ENCODE measurements at regions not wholly inside any gene's neighbourhood (a gene's known extent, or its start where the extent isn't known, plus 50 kb on each side); places are given as distances from the start of the nearest gene placed in this dataset.

DNA sequence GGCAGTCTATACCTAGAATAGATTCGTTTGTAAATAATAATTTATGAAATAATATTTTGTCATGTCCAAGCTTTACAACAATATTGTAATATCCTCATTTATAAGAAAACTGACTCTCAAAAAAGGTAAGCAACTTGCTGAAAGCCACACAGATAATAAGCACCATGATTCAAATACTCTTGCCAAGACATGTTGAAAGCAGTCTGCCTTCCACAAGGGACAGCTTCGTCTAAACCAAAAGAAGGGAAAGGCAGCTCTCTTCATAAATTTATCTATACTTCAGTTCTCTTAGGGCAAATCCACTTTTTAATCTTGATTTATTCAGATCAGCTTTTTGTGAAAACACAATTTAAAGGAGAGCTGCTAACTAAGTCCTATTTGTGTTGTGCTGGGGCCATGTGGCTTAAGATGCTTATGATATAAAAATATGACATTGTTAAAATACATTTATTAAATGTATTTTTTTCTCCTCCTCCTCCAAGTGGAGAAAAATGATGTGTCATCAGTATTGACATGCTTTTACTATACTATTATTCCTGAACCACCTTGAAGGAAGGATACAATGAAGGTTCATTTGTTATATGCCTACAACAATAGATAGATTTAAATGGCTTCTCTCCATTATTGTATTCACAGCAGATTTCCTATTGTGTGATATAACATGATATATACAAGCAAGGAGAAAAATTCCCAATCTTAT lies 737.0 kb downstream of the HDGFL1 start:
- WGBS (ENCODE audit: insufficient coverage, low coverage, low lambda C conversion rate, missing lambda C conversion rate): 67% methylated on average over 2 of the region's 2 CpGs
- H3K36me3 ChIP-seq: no peaks in the 10 kb centered on the region

DNA sequence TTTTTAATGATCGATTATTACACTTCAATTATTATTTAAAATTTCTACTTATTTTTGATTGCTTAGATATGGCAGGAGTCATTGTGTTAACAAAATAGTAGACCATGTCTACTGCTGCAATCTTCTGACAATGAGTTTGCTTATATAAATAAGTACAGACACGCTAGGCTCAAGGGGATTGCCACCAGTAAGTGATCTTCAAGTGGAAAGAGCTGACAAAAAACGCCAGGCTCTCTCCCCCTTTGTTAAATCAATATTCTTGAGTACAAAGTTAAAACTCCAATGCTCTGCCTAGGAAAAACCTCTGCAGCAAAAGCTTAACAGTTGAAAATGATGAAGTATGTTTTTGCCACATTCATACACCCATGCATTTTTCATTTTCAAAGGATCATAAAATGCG lies 738.1 kb downstream of the HDGFL1 start:
- TF ChIP-seq POLR2A (IDR thresholded peaks at IDR 0.05): no peak
- TF ChIP-seq, protein P1, sequence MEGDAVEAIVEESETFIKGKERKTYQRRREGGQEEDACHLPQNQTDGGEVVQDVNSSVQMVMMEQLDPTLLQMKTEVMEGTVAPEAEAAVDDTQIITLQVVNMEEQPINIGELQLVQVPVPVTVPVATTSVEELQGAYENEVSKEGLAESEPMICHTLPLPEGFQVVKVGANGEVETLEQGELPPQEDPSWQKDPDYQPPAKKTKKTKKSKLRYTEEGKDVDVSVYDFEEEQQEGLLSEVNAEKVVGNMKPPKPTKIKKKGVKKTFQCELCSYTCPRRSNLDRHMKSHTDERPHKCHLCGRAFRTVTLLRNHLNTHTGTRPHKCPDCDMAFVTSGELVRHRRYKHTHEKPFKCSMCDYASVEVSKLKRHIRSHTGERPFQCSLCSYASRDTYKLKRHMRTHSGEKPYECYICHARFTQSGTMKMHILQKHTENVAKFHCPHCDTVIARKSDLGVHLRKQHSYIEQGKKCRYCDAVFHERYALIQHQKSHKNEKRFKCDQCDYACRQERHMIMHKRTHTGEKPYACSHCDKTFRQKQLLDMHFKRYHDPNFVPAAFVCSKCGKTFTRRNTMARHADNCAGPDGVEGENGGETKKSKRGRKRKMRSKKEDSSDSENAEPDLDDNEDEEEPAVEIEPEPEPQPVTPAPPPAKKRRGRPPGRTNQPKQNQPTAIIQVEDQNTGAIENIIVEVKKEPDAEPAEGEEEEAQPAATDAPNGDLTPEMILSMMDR (IDR thresholded peaks at IDR 0.05): no peak
- DNase-seq (no peak), ATAC-seq (no peak)
- Histone ChIP-seq H3K9me3 (no peaks in the 10 kb centered on the region), H3K27me3 (no peaks in the 10 kb centered on the region), H3K4me1 (peaks cover 0 to 14% (median 0%) of the 10 kb centered on the region in 4 donors), H3K36me3 (no peaks in the 10 kb centered on the region), H3K4me3 (no peak overlapping the region), H3K27ac (no peak overlapping the region)
- WGBS (ENCODE audit: insufficient coverage, low coverage, low lambda C conversion rate, missing lambda C conversion rate): 52% methylated on average over 4 of the region's 4 CpGs
- intact Hi-C loops (cut with DNase I): no loop called here

More for the DNA sequence above, 737.0 kb downstream of the HDGFL1 start:
- Histone ChIP-seq H3K27ac (no peak overlapping the region), H3K4me1 (peaks cover 0 to 14% (median 0%) of the 10 kb centered on the region in 4 donors), H3K4me3 (no peak overlapping the region), H3K9me3 (no peaks in the 10 kb centered on the region), H3K27me3 (no peaks in the 10 kb centered on the region)
- TF ChIP-seq, protein P1 (IDR thresholded peaks at IDR 0.05): no peak
- TF ChIP-seq POLR2A (IDR thresholded peaks at IDR 0.05): no peak
- intact Hi-C loops (cut with DNase I): no loop called here
- no peak for DNase-seq
- no peak for ATAC-seq

- Histone ChIP-seq H3K9me3 (no peaks in the 10 kb centered on the region), H3K27me3 (no peaks in the 10 kb centered on the region), H3K36me3 (no peaks in the 10 kb centered on the region), H3K4me1 (peaks cover 0 to 14% (median 0%) of the 10 kb centered on the region in 4 donors), H3K27ac (no peak overlapping the region), H3K4me3 (no peak overlapping the region)
- intact Hi-C loops (cut with DNase I): no loop called here
- ATAC-seq: no peak
- 60% methylated on average over 3 of the region's 3 CpGs for WGBS (ENCODE audit: insufficient coverage, low coverage, low lambda C conversion rate, missing lambda C conversion rate)
- DNase-seq: no peak
- no peak for TF ChIP-seq POLR2A (IDR thresholded peaks at IDR 0.05)
- TF ChIP-seq, protein P1 (IDR thresholded peaks at IDR 0.05): no peak
Observed at GRCh38 chr6:23308166-23308565, 738.8 kb downstream of the HDGFL1 start.

DNA sequence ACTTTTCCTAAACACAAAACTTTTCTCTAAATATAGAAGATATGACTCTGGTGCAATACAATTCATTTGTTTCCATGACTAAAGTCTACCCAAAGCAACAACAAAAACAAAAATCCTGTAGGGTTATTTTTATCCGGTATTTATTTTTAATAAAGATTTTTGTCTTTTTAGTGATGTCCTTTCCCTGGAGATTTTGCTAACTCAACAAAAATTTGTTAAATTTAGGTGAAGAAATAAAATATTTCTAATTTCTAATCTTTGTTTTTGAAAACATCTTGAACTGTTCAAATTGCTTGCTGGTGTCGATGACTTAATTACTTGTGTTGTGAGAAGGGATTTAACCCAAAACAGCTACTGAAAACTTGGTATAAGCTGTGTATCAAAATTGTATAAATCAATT lies 741.8 kb downstream of the HDGFL1 start:
- DNase-seq: no peak
- Histone ChIP-seq H3K4me3 (no peak overlapping the region), H3K4me1 (peaks cover 0 to 2% (median 0%) of the 10 kb centered on the region in 4 donors), H3K36me3 (no peaks in the 10 kb centered on the region), H3K27me3 (no peaks in the 10 kb centered on the region), H3K27ac (no peak overlapping the region), H3K9me3 (no peaks in the 10 kb centered on the region)
- TF ChIP-seq, protein P1 (IDR thresholded peaks at IDR 0.05): no peak
- no peak for TF ChIP-seq POLR2A (IDR thresholded peaks at IDR 0.05)
- 92% methylated on average over 2 of the region's 2 CpGs for WGBS (ENCODE audit: insufficient coverage, low coverage, low lambda C conversion rate, missing lambda C conversion rate)
- no peak for ATAC-seq
- intact Hi-C loops (cut with DNase I): no loop called here

All from right lobe of liver (tissue), 6 donors.